ENCODE measurements at regions not wholly inside any gene's neighbourhood (a gene's known extent, or its start where the extent isn't known, plus 50 kb on each side); places are given as distances from the start of the nearest gene placed in this dataset.

DNA sequence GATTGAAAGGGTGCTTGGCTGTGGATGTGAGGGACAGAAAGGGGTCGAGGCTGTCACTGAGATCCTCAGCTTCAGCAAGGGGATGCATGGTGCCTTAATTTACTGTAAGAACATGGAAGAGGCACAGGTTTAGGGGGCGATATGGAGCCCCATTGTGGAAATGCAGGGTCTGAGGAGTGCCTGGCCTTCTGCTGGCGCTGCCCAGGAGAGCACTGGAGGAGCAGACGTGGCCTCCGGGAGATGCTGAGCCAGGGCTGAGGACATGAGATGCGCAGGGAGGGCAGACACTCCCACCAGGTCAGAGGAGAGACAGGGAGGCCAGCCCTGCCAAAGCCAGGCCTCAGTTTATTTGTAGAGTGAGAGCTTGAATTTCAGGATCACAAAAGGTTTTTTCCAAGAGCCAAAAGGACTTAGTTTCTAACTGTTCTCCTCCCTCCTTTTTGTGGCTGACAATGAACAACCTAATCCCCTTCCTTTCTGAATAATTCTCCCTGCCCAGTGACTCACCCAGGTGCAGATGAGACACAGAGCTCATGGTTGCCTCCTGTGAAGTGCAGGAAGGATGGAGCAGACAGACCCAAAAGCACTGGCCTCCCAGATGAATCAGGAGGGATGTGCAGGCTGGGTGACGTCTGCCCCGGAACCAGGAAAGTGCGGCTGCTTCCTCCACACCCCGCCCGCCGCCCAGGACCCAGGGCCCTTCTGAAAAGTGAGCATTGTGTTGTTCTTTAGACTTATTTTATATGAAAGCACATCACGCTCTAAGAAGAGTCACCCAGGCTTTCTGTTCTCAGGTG, 73.0 kb upstream of the TMPRSS2 start:
- no peaks in the 10 kb centered on the region for H3K27me3 Mint-ChIP-seq (ENCODE audit: low read depth)
- peaks cover 8% of the 10 kb centered on the region for H3K36me3 Mint-ChIP-seq (ENCODE audit: low read depth)
- H3K4me3 Mint-ChIP-seq (ENCODE audit: unreplicated experiment) = no peak overlapping the region
- no peak overlapping the region for H3K27ac Mint-ChIP-seq (ENCODE audit: unreplicated experiment)
- TF ChIP-seq, protein P1, sequence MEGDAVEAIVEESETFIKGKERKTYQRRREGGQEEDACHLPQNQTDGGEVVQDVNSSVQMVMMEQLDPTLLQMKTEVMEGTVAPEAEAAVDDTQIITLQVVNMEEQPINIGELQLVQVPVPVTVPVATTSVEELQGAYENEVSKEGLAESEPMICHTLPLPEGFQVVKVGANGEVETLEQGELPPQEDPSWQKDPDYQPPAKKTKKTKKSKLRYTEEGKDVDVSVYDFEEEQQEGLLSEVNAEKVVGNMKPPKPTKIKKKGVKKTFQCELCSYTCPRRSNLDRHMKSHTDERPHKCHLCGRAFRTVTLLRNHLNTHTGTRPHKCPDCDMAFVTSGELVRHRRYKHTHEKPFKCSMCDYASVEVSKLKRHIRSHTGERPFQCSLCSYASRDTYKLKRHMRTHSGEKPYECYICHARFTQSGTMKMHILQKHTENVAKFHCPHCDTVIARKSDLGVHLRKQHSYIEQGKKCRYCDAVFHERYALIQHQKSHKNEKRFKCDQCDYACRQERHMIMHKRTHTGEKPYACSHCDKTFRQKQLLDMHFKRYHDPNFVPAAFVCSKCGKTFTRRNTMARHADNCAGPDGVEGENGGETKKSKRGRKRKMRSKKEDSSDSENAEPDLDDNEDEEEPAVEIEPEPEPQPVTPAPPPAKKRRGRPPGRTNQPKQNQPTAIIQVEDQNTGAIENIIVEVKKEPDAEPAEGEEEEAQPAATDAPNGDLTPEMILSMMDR (IDR thresholded peaks at IDR 0.05) = no peak
- peaks cover 8% of the 10 kb centered on the region for H3K4me1 Mint-ChIP-seq (ENCODE audit: low read depth)
- peaks cover 31% of the 10 kb centered on the region for H3K9me3 Mint-ChIP-seq (ENCODE audit: low read depth)
- DNase-seq (ENCODE audit: low spot score) = no peak

DNA sequence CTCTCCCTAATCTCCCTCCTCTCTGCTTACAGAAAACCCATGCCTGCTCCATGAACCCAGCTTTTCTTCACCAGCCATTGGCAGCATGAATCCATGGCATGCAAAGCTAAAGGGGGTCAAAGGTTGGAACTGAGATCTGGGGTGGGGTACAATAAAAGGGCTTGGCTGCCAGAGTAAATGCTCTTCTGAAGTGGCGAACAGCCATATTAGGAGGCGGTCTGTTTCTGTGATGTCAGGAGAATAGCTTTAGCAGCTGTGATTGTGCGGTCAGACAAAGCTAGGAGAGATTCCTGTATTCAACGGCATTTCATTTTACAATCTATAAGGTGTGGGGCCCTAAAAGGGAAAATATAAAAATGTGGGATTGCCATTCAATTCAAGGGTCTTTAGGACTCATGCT, 71.7 kb upstream of the TMPRSS2 start:
- H3K36me3 Mint-ChIP-seq (ENCODE audit: low read depth) = peaks cover 8% of the 10 kb centered on the region
- TF ChIP-seq, protein P1 (IDR thresholded peaks at IDR 0.05) = no peak
- no peak overlapping the region for H3K27ac Mint-ChIP-seq (ENCODE audit: unreplicated experiment)
- peaks cover 8% of the 10 kb centered on the region for H3K4me1 Mint-ChIP-seq (ENCODE audit: low read depth)
- H3K27me3 Mint-ChIP-seq (ENCODE audit: low read depth) = no peaks in the 10 kb centered on the region
- peaks cover 32% of the 10 kb centered on the region for H3K9me3 Mint-ChIP-seq (ENCODE audit: low read depth)
- H3K4me3 Mint-ChIP-seq (ENCODE audit: unreplicated experiment) = no peak overlapping the region
- no peak for DNase-seq (ENCODE audit: low spot score)

DNA sequence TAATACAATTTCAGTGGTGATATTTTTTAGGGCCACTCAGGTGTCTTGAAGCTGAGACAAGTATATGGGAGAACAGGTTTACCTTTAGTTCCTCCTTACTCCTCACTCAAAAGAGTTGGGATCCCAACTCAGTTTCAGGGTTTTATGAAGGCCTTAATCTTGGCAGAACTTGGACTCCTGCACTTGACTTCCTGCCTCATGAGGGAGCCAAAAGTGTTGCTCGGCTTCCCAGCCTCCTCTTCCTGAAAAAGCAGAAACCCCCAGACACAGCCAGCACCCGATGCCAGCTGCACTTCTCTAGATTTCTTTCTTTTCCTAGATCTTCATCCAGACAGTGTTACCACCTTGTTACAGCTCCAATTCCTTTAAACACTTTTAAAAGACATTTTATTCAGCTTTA, 70.8 kb upstream of the TMPRSS2 start:
- Mint-ChIP-seq H3K36me3 (ENCODE audit: low read depth) (peaks cover 8% of the 10 kb centered on the region), H3K9me3 (ENCODE audit: low read depth) (peaks cover 36% of the 10 kb centered on the region), H3K4me1 (ENCODE audit: low read depth) (peaks cover 7% of the 10 kb centered on the region), H3K27me3 (ENCODE audit: low read depth) (peaks cover 2% of the 10 kb centered on the region), H3K4me3 (ENCODE audit: unreplicated experiment) (no peak overlapping the region), H3K27ac (ENCODE audit: unreplicated experiment) (no peak overlapping the region)
- DNase-seq (ENCODE audit: low spot score) = no peak
- TF ChIP-seq, protein P1 (IDR thresholded peaks at IDR 0.05) = no peak

DNA sequence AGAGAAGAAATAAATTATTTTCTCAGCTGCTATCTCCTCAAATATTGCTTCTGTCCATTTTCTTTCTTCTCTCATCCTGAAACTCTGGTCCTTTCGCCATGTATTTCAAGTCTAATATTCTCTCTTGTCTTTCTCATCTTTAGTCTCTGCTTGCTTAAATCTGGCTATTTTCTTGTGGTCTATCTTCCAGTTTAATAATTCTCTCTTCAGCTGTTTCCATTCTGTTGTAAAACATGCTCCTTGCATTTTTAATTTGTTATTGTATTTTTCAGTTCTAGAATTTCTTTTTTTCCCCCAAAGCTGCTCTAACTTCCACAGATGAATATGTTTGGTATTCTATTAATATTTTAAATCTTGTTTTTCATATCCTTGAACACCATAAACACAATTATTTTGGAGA, 70.1 kb upstream of the TMPRSS2 start:
- peaks cover under 1% of the 10 kb centered on the region for H3K4me1 Mint-ChIP-seq (ENCODE audit: low read depth)
- DNase-seq (ENCODE audit: low spot score) = no peak
- H3K27ac Mint-ChIP-seq (ENCODE audit: unreplicated experiment) = no peak overlapping the region
- H3K9me3 Mint-ChIP-seq (ENCODE audit: low read depth) = peaks cover 36% of the 10 kb centered on the region
- H3K27me3 Mint-ChIP-seq (ENCODE audit: low read depth) = peaks cover 2% of the 10 kb centered on the region
- H3K36me3 Mint-ChIP-seq (ENCODE audit: low read depth) = peaks cover 8% of the 10 kb centered on the region
- no peak overlapping the region for H3K4me3 Mint-ChIP-seq (ENCODE audit: unreplicated experiment)
- TF ChIP-seq, protein P1 (IDR thresholded peaks at IDR 0.05) = no peak

DNA sequence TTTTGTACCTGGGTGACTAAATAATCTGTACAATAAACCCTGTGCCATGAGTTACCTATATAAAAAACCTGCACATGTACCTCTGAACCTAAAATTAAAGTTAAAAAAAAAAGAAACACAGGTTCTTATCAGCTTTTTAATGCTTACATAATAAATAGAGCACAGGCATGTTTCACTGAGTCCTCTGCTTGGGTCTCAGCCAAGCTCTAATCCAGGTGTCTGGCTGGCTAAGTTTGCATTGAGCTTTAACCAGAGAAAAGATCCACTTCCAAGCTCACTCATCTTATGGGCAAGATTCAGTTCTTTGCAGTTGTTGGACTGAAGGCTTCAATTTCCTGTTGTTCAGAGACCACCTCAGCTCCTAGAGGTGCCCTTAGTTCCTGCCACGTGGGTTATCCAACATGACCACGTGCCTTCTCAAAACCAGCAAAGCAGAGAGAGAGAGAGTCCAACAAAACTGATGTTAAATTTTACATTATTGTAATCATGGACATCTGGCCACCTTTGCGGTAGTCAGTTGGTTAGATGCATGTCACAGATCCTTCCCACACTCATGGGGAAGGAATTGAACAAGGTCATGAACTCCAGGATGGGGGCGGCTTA, 68.2 kb upstream of the TMPRSS2 start:
- Mint-ChIP-seq H3K36me3 (ENCODE audit: low read depth) (peaks cover 11% of the 10 kb centered on the region), H3K4me3 (ENCODE audit: unreplicated experiment) (no peak overlapping the region), H3K27me3 (ENCODE audit: low read depth) (peaks cover 4% of the 10 kb centered on the region), H3K4me1 (ENCODE audit: low read depth) (no peaks in the 10 kb centered on the region), H3K9me3 (ENCODE audit: low read depth) (peaks cover 45% of the 10 kb centered on the region), H3K27ac (ENCODE audit: unreplicated experiment) (no peak overlapping the region)
- no peak for DNase-seq (ENCODE audit: low spot score)
- TF ChIP-seq, protein P1 (IDR thresholded peaks at IDR 0.05) = no peak
